Gastroesophageal sphincter (tissue), 3 donors: ENCODE measurements at regions not wholly inside any gene's neighbourhood (a gene's known extent, or its start where the extent isn't known, plus 50 kb on each side); places are given as distances from the start of the nearest gene placed in this dataset.

Experiments used
- CTCF ChIP-seq, 4 experiments: fragments of 200-600 bp in 2 of 4; fragments of 450-650 bp in 2 of 4; sonication (generic) in 1 of 4; IDR thresholded peaks; one replicate each; pipeline ENCODE4 v1.5.1; 2017 to 2019; ENCODE audit warnings: antibody characterized with exemption in 4 of 4, mild to moderate bottlenecking in 2 of 4, moderate library complexity in 2 of 4
- EP300 ChIP-seq: sonication (generic); formaldehyde crosslinking; IDR thresholded peaks from one replicate; pipeline ENCODE4 v1.6.1; 2017; ENCODE audit warnings: antibody characterized with exemption, mild to moderate bottlenecking
- POLR2A ChIP-seq, 2 donors: fragments of 450-650 bp; IDR thresholded peaks; one replicate each; pipeline ENCODE4 v1.6.1; 2017; ENCODE audit warnings: antibody characterized with exemption in 2 of 2, mild to moderate bottlenecking in 2 of 2, moderate library complexity in 1 of 2

- TF ChIP-seq CTCF (IDR thresholded peaks at IDR 0.05), result no peak
- TF ChIP-seq POLR2A (IDR thresholded peaks at IDR 0.05), result no peak
- no peak for TF ChIP-seq EP300
Observed at GRCh38 chr2:78127424-78127823, 605.2 kb upstream of the LRRTM4 start.
